ENCODE measurements at regions not wholly inside any gene's neighbourhood (a gene's known extent, or its start where the extent isn't known, plus 50 kb on each side); places are given as distances from the start of the nearest gene placed in this dataset.

DNA sequence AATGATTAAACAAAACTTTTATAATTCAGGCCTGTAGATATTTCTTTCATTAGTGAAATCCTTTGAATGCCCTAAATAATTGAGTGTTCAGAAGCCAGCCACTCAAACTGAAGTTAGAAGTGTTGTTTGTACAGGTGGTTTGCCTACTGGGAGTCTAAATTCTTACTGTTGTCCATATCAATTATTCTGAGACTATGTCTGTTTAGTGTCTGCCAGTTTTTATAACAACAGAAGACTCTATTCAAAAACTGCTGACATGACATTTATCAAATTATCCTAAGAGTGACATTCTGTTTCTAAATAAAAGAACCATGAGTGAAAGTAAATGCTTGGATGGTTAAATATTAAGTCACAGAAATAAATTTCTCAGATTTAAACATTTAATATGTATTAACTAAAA, 375.1 kb downstream of the FAT4 start:
- DNase-seq = no peak
- Histone ChIP-seq H3K4me1 (no peaks in the 10 kb centered on the region), H3K27ac (no peak overlapping the region), H3K9me3 (replicated peaks) (no peaks in the 10 kb centered on the region), H3K4me3 (no peak overlapping the region), H3K36me3 (no peaks in the 10 kb centered on the region), H3K27me3 (no peaks in the 10 kb centered on the region)

DNA sequence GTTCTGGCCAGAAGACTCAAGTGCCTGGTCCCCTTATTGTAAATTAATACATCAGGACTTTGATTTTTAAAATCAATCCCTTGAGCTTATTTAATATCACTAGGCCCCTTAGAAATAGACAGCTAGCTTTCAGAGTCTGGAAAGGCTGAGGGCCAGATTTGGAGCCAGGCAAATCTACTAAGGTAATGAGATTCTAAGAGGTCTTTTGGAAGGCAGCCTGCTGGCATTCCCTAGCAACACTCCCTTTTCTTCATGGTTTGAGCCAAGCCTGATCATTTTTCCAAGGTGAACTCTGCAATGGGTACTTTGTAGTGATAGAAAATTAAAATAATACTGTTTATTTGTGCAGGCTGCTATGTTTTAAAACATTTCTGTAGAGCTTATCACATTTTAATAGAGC, 378.5 kb downstream of the FAT4 start:
- Histone ChIP-seq H3K4me1 (no peaks in the 10 kb centered on the region), H3K9me3 (replicated peaks) (no peaks in the 10 kb centered on the region), H3K36me3 (no peaks in the 10 kb centered on the region), H3K27ac (no peak overlapping the region), H3K27me3 (no peaks in the 10 kb centered on the region), H3K4me3 (no peak overlapping the region)
- DNase-seq = no peak

DNA sequence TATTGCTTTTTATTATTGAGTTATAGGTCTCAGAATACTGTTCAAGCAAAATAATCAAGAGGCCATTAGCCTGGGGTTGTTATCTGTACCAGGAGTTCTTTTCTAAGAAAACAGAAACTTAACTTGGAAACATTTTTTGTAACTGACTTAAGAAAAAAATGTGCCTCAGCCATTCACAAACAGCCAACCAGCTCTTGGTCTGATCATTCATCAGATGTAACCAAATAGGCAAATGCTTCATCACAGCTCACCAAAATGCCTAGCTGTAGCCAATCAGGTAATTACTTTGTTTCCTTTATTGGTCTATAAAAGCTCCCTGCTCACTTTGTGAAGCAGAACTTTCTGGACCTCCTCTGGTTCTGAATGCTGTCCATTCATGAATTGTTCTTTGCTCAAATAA, 387.7 kb downstream of the FAT4 start:
- no peak for DNase-seq
- Histone ChIP-seq H3K27ac (no peak overlapping the region), H3K9me3 (replicated peaks) (no peaks in the 10 kb centered on the region), H3K36me3 (no peaks in the 10 kb centered on the region), H3K4me3 (no peak overlapping the region), H3K27me3 (no peaks in the 10 kb centered on the region), H3K4me1 (peaks cover 3% of the 10 kb centered on the region)

DNA sequence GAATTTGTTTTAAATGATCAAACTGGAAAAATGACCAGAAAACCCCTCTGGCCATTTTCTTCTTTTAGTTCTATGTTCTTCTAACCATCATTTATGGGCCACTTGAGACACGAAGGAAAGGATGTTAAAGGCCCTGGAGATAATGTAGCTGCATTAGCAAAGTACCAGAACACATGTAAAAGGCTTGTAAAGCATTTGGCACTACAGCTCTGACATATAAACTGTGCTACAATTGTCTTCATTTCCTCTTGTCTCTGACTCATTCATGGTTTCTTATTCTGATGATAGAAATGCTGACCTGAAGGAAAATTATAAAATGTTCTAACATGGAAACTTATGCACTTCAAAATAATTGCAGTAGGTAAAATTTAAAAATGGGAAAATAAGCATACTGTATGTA, 388.7 kb downstream of the FAT4 start:
- H3K4me1 ChIP-seq = peaks cover 3% of the 10 kb centered on the region
- no peak overlapping the region for H3K27ac ChIP-seq
- H3K4me3 ChIP-seq = no peak overlapping the region
- H3K36me3 ChIP-seq = no peaks in the 10 kb centered on the region
- no peaks in the 10 kb centered on the region for H3K9me3 ChIP-seq (replicated peaks)
- H3K27me3 ChIP-seq = no peaks in the 10 kb centered on the region
- DNase-seq = no peak

DNA sequence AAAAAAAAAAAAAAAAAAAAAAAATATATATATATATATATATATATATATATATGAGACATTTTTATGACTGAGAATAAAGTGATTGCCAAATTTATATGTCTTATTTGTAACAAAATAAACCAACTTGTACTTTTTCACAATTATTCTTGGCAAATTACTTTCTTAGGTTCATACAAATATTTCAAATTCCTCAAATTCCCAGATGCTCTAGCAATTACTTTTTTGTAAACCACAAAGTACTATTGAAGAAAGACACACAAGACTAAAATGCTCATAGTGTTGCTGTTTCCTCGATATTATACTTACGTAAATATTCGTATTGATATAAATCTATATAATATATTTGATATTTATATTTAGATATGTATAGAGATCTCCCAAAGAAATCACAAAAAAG, 390.0 kb downstream of the FAT4 start:
- H3K4me3 ChIP-seq = no peak overlapping the region
- DNase-seq = no peak
- H3K4me1 ChIP-seq = peaks cover 3% of the 10 kb centered on the region
- H3K27me3 ChIP-seq = no peaks in the 10 kb centered on the region
- no peaks in the 10 kb centered on the region for H3K9me3 ChIP-seq (replicated peaks)
- H3K36me3 ChIP-seq = no peaks in the 10 kb centered on the region
- no peak overlapping the region for H3K27ac ChIP-seq

DNA sequence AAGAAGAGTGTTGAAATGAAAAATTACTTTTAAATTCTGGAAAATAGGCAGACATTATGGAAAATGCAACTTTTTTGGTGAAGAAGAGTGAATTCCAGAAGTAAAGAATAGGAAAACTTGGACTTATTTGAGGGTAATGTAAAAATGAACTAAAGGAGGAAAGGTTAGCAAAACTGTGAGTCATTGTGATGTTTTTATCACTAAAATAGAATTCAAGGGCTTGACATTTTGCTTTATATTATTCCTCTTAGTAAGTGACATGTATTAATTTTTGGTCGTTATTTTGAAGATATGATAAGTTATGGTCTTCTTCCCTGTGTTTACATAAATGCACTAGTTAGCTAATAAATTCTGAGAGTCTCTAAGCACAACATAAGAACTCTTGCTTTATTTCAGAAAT, 390.9 kb downstream of the FAT4 start:
- Histone ChIP-seq H3K4me1 (peaks cover 3% of the 10 kb centered on the region), H3K4me3 (no peak overlapping the region), H3K36me3 (no peaks in the 10 kb centered on the region), H3K27ac (no peak overlapping the region), H3K27me3 (no peaks in the 10 kb centered on the region), H3K9me3 (replicated peaks) (no peaks in the 10 kb centered on the region)
- DNase-seq = no peak

DNA sequence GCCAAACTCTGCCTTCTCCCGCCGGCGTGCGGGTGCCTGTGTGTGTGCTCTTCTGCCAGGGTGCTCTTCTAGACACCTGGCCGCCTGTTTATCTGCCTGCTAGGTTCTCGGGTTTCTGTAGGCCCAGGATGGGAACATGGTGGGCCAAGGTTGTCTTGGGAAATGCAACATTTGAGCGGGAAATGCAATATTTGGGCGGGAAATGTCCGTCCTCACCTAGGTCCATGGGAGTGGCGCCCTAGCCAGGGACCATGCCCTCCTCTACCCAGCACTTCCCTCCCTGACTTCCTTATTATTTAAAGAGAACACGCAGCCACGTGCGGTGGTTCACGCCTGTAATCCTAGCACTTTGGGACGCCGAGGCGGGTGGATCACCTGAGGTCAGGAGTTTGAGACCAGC, 392.6 kb downstream of the FAT4 start:
- Histone ChIP-seq H3K4me1 (peaks cover 3% of the 10 kb centered on the region), H3K36me3 (no peaks in the 10 kb centered on the region), H3K27me3 (no peaks in the 10 kb centered on the region), H3K4me3 (no peak overlapping the region), H3K27ac (no peak overlapping the region), H3K9me3 (replicated peaks) (no peaks in the 10 kb centered on the region)
- no peak for DNase-seq

DNA sequence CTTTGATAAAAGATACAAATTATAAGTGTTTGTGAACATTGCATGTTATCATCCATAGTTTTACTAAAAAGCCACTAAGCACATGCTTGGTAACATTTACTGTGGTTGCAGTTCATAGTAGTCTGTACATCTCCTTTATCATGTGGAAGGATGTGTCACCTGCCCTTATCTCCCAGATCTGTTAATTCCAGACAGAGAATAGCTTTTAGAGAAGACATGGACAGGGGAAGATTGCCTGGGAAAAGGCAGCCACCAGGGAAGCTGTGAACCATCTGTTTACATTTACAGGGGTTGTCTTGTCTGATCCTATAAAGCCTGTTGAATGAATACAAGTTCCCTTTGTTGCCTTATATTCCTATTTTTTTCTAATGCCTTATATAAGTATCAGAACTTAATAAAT, 396.0 kb downstream of the FAT4 start:
- DNase-seq = no peak
- no peaks in the 10 kb centered on the region for H3K36me3 ChIP-seq
- no peak overlapping the region for H3K4me3 ChIP-seq
- H3K9me3 ChIP-seq (replicated peaks) = no peaks in the 10 kb centered on the region
- no peaks in the 10 kb centered on the region for H3K27me3 ChIP-seq
- no peaks in the 10 kb centered on the region for H3K4me1 ChIP-seq
- H3K27ac ChIP-seq = no peak overlapping the region

DNA sequence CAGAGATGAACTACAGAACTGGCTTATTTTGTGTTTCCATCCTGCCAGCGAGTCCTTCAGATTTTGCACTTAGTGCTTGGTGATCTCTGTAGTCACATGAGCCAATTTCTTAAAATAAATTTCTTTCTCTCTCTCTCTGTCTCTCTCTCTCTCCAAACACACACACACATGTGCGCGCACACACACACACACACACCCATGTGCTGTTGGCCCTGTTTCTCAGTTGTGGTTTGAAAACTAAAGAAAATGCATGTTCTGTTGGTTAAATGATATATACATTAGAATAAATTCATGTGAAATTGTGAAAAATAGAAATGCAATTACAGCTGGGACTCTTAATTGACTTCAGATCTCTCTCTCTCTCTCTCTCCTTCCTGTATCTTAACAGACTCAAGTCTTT, 399.3 kb downstream of the FAT4 start:
- Histone ChIP-seq H3K4me3 (no peak overlapping the region), H3K27ac (no peak overlapping the region), H3K27me3 (no peaks in the 10 kb centered on the region), H3K9me3 (replicated peaks) (no peaks in the 10 kb centered on the region), H3K4me1 (no peaks in the 10 kb centered on the region), H3K36me3 (no peaks in the 10 kb centered on the region)
- no peak for DNase-seq

DNA sequence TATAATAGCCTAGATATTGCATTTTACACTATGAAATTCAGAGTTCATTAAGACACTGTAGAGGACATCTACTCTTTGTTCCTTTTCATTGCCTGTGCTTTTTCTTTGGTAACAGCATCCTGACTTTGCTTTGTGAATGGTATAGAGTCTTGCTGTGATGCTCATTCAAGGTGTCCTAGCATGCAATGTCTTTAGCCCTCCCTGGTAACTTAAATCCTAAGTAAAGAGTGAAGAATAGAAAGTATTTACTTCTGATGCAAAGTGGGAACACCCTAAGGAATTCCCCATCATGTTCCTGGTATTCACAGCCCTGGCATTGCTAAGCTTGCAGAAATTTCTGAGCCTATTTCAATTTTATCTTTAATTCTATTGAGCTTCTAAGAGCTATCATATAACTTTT, 400.1 kb downstream of the FAT4 start:
- H3K9me3 ChIP-seq (replicated peaks) = no peaks in the 10 kb centered on the region

DNA sequence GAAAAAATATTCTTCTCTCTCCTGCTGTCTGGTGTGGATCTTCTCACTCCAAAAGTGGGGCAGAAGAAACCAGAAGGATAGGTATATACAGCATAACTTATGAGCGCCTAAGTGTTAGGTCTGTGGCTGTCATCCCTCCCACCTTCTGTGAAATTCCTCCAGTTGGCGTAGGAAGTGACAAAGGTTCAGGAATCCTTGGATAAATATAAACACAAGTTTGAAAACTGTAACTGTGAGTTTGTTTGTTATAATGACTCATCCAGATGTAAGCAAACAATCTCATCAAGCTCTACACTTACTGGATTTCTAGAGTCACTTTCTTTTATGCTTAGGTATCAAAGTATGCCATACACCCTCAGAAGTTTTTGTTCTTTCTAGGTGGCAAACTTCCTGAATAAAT, 405.2 kb downstream of the FAT4 start:
- Histone ChIP-seq H3K27me3 (no peaks in the 10 kb centered on the region; the same call in 1 of the 2 replicates), H3K36me3 (no peaks in the 10 kb centered on the region), H3K4me3 (no peak overlapping the region), H3K9me3 (replicated peaks) (no peaks in the 10 kb centered on the region), H3K27ac (no peak overlapping the region), H3K4me1 (no peaks in the 10 kb centered on the region)
- no peak for DNase-seq

More for the DNA sequence above, 400.1 kb downstream of the FAT4 start:
- no peaks in the 10 kb centered on the region for H3K36me3 ChIP-seq
- H3K27me3 ChIP-seq = no peaks in the 10 kb centered on the region
- no peak overlapping the region for H3K4me3 ChIP-seq
- no peak overlapping the region for H3K27ac ChIP-seq
- DNase-seq = no peak
- H3K4me1 ChIP-seq = no peaks in the 10 kb centered on the region

DNA sequence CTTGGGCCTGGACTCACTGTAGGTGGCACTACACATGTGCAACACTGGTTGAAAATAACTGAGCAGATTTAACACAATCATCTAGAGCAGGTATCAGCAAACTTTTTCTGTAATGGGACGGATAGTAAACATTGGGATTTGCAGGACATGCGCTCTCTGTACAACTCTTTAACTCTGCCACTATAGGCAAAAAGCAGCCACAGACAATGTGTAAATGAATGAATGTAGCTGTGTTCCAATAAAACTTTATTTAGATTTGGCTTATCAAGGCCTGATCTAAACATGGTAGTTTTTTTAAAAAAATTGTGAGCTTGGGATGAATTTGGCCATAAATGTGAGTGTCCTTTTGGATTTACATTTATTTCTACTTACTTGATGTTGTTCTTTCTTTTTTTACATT, 407.3 kb downstream of the FAT4 start:
- H3K4me1 ChIP-seq = no peaks in the 10 kb centered on the region
- no peaks in the 10 kb centered on the region for H3K9me3 ChIP-seq (replicated peaks)
- no peak overlapping the region for H3K4me3 ChIP-seq
- no peaks in the 10 kb centered on the region for H3K36me3 ChIP-seq
- no peak for DNase-seq
- H3K27me3 ChIP-seq = no peaks in the 10 kb centered on the region; the same call in 1 of the 2 replicates
- H3K27ac ChIP-seq = no peak overlapping the region

DNA sequence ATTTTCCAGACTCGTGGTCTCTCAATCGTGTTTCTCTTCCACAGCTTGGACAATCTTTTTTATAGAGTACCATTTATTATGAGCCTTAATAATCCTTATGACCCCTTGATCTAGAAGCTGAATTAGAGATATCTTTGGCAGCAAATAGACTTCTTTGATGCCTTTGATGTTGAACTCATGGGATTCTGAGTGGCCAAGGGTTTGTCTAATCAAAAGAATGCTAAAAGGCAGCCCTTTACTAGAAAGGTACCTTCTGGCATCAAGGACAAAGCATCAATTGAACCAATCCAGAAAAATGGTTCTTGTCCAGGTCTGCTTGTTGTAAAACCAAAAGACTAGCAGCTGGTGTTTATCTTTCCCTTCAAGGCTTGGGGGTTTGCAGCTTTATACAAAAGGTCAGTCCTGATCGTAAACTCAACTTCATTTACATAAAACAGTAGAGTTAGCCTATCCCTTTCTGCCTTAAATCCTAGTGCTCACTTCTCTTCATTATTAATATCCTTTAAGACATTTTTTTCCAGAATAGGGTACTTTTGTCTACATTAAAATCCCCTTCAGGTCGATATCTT, 411.3 kb downstream of the FAT4 start:
- no peaks in the 10 kb centered on the region; the same call in 1 of the 2 replicates for H3K27me3 ChIP-seq
- H3K4me1 ChIP-seq = no peaks in the 10 kb centered on the region
- DNase-seq = no peak
- H3K36me3 ChIP-seq = no peaks in the 10 kb centered on the region
- H3K4me3 ChIP-seq = no peak overlapping the region
- no peak overlapping the region for H3K27ac ChIP-seq
- no peaks in the 10 kb centered on the region for H3K9me3 ChIP-seq (replicated peaks)

DNA sequence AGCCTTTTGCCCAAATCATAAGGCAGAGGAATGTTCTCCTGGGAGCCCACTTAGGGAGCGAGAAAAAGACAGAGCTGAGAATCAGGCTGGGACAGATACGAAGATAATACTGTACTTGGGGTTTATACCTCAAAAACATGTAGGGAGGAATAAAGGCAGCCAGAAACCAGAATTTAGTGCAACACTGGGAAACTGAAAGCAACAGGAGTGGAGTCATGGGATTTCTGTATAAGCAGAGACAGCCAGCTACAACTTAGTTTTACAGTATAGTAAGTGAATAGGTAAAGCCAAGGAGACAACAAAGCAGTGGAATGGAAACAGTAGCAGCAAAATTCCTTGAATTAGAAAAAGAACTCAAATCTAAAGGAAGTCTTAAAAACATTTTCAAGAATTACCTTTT, 413.2 kb downstream of the FAT4 start:
- no peaks in the 10 kb centered on the region for H3K9me3 ChIP-seq (replicated peaks)
- no peaks in the 10 kb centered on the region; the same call in 1 of the 2 replicates for H3K27me3 ChIP-seq
- no peak for DNase-seq
- no peak overlapping the region for H3K27ac ChIP-seq
- H3K4me1 ChIP-seq = no peaks in the 10 kb centered on the region
- no peaks in the 10 kb centered on the region for H3K36me3 ChIP-seq
- H3K4me3 ChIP-seq = no peak overlapping the region

DNA sequence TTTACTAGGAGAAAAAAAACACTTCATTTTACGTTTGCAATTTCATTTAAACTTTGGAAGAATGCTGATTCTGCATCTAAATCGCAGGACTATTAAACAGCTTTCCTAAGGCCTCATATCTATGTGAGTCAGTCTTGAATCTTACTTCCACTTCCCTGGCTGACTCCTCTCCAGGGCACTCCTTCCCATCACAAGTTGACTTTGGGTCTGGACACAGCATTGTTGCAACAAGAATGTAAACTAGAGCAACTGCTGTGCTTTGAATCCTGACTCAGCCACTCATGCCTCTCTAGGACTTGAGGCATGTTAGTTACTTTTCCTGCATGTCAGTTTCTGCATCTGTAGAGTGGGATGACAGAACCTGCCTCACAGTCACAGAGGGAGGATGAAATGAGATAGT, 413.8 kb downstream of the FAT4 start:
- H3K27me3 ChIP-seq = no peaks in the 10 kb centered on the region; the same call in 1 of the 2 replicates
- no peak overlapping the region for H3K4me3 ChIP-seq
- H3K4me1 ChIP-seq = no peaks in the 10 kb centered on the region
- no peaks in the 10 kb centered on the region for H3K9me3 ChIP-seq (replicated peaks)
- no peaks in the 10 kb centered on the region for H3K36me3 ChIP-seq
- H3K27ac ChIP-seq = no peak overlapping the region
- no peak for DNase-seq

DNA sequence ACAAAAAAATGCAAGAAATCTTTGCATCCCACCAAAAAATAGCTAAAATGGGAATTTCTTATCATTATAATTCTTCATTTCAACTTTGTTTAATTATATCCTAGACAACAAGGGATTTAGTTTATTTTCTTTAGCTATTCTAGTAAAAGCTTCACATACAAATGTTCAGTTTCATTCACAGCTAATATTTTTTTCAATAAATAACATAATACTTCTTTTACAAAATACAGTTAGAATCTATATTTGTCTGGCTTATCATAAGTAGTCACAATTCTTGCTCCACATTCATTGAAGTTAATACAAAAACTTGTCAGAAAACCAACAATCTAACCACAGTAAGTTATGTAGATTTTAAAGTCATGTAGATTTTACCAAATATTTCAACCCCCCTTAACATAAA, 414.4 kb downstream of the FAT4 start:
- Histone ChIP-seq H3K4me3 (no peak overlapping the region), H3K27ac (no peak overlapping the region), H3K9me3 (replicated peaks) (no peaks in the 10 kb centered on the region), H3K27me3 (no peaks in the 10 kb centered on the region; the same call in 1 of the 2 replicates), H3K4me1 (no peaks in the 10 kb centered on the region), H3K36me3 (no peaks in the 10 kb centered on the region)
- DNase-seq = no peak

Measured in SJCRH30 (cell line).